Activated CD8-positive, alpha-beta memory T cell treated with anti-CD3 and anti-CD28 coated beads, Interleukin-2, amount 50 U/mL, for 24 hours (primary cell): ENCODE measurements at regions not wholly inside any gene's neighbourhood (a gene's known extent, or its start where the extent isn't known, plus 50 kb on each side); places are given as distances from the start of the nearest gene placed in this dataset.

Experiments
- DNase-seq: peaks from one replicate; pipeline ENCODE4 v3.0.0-alpha.2; 2020; ENCODE audit errors: extremely low read depth

DNA sequence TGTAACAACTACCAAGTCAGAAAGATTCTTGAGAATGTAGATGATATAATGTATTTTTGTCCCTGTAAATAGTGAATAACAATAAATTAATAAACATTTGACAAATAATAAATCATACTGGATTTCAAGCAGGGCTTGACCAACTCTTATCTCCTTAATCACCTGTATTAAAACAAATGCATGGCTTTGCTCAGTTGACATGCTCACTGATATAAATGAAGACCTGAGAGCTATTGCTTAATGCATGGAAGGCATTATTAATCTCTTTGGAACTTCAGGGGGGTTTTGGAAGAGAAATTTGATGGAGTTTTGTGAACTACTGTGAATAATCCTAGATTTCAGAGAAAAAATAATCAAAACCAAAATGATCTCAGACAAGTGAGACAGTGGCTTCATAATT lies 1420.4 kb upstream of the TENM4 start:
- no peak for DNase-seq

DNA sequence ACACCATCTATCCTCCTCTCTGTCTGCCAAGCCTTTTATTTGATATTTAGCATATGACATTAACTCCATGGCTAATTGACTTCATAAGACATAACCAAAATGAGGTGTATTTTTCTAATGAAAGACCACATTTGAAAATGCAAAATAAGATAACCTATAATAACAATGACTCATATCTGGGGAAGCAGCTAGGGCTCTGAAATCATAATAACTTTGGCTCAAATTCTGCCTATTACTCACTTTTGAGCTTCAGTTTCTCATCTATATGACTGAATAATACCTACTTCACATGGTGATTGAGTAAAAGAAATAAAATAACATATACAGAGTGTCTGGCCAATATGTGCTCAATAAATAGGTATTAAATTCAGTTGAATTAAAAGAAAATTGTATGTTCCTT lies 1419.8 kb upstream of the TENM4 start:
- DNase-seq: no peak

DNA sequence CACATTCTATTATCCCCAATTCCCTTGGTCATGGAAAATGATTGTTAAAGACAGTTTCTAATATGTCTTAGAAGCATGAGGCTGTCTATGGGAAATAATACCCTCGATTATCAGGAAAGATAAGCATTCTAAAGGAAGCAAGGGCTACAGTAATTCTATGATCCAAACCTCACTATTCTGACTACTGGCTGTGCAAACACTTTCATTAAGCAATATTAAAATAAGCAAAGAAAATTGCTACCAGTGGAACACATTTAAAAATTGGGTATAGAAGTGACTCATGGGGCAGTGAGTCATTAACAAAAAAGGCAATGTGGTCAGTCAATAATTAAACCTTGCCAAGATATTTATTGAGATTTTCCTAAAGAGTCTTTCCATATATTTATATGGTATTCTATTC lies 1415.2 kb upstream of the TENM4 start:
- no peak for DNase-seq

DNA sequence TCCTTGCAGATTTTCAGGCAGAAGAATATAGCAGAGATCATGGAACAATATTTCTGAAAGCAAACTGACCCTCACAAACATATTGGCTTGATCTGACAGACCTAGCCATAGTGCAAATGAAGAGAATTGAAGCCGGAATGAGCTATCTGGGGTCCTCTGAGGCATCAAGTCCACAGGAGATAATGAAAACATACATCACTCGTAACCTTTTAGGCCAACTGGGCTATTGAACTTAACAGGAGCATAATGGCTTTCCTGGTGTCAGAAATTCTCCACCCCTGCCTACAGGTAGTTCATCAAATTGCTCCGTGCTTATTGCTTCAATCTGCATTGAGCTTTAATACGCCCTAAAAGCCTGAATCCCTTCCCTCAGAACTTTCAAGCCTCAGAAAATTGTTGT lies 1414.6 kb upstream of the TENM4 start:
- DNase-seq: no peak

DNA sequence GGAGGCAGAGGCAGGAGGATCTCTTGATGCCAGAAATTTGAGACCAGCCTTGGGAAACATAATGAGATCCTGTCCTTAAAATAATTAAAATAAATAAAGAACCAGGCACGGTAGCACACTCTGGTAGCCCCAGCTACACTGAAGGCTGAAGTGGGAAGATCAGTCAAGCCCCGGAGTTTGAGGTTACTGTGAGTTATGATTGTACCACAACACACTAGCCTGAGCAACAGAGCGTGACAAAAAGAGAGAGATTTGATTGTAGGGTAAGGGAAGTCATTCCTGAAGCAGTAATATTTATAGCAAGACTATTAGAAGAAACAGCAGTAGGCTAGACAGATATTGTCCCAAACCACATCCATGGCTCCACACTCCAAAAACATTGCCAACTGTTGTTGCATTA lies 1408.4 kb upstream of the TENM4 start:
- no peak for DNase-seq

DNA sequence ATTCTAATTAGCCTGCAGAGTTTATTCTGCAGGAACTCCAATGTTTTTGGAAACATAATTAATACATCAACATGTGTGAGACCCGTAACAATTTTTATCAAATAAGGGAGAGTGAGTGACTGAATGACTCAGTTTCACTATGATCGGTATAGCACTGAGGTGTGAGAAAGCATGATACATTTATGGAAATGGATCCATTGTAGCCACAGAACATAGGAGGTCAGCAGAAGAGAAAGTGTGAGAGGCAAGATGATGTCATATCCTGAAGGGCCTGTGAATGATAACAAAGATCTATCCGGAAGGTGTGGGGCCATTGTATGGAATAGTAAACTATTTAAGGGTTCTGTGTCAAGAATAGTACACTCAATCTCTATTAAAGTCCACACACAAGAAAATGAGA lies 1406.1 kb upstream of the TENM4 start:
- DNase-seq: no peak

DNA sequence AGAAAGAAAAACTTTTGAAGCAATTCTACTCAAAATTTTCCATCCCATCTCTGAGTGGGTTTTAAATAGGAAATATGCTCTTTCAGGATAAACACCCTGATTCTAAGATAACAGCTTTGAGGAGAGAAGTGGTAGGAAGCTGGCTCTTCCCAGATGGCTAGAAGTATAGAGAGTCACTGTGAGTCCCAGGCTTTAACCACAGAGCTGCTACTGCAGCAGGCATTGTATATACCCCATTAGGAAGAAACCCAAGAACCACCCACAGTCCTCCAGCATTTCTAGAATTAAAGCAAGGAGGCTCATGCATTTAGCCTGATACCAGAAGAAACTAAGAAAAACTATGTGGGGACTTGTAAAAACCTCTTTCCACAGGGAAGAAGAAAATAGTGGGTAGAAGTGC lies 1405.6 kb upstream of the TENM4 start:
- no peak for DNase-seq

DNA sequence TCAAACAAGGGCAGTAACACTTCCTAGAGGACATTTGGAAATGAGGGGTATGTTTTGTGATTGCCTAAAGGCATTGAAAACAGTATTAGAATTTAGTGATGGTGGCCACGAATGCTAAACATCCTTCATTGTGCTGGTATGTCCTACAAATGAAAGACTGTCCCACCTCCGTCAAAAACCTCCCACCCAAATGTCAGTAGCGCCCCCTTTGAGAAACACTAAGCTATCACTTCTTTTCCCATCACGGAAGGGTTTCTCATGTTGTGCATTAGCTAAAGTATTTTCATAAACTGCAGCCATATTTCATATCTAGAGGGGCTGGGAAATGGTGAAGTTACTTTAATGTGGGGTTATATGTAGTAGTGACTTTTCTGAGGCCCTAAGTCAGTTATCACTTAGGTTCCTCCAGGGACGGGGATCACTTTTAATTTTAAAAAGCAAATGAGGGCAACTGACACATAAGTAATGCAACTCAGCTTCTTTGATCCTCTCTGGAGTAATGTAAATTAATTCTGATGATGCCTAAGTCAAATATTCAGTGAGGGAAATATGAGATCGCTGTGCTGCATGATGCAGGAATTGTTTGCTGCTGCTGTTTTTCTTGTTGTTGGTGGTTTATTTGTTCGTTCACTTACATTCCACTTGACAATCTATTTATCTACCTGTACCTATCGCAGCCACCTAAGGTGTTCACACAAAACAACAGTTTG lies 1403.4 kb upstream of the TENM4 start:
- no peak for DNase-seq

DNA sequence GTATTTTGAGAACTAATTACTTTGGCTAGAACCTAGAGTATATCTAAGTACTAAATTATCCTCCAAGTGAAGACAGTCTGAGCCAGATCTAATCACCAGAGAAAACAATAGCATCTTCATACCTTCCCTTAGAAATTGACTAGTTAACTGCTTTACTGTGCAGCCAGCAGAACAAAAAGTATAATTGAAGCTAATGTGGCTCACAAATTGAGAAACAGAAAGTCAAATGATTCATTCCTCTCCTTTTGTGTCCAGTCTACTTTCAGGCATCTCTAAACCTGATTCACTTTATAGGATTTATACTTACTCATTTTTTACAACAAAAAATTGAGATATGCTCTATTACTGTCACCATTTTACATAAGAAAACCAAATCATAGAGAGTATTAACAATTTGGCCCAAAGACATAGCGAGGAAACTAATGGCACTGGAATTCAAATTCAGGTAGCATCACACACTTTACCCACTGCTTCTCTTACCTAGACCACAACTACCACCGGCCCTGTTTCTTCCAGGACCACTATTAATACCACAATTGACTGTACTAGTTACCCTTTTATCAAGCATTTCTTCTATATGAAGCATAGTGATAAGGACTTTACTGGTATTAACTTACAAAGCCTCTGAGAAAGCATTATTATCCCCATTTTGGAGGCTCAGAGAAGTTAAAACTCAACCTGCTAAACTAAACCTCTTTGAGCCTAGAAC lies 1402.6 kb upstream of the TENM4 start:
- DNase-seq: no peak

DNA sequence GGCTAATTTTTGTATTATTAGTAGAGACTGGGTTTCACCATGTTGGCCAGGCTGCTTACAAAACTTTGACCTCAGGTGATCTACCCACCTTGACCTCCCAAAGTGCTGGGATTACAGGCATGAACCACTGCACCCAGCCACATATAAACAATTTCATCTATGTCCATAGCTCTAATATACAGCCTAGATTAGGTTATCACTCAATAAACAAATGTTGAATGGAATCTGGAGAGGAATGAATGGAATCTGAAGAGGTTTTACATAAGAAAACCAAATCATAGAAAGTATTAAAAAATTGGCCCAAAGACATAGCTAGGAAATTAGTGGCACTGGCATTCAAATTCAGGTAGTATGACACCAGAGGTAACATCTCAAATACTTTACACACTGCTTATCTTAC lies 1401.4 kb upstream of the TENM4 start:
- no peak for DNase-seq

DNA sequence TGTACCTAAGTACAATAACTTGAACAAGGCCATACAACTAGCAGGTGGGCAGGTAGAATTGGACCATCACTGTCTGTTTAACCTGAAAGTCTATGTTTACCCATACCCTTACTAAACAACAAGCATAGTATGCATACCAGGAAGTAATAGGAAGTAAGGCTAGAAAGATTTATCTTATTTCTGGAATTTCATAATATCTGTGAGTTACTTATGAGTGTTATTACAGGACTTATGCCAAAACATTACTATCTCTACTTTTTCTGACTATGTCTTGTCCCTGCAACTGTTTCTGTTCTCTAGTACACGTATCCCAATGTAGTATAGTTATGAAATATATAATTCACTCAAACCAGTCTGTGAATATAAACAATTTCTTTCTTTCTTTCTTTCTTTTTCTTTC lies 1400.8 kb upstream of the TENM4 start:
- no peak for DNase-seq

DNA sequence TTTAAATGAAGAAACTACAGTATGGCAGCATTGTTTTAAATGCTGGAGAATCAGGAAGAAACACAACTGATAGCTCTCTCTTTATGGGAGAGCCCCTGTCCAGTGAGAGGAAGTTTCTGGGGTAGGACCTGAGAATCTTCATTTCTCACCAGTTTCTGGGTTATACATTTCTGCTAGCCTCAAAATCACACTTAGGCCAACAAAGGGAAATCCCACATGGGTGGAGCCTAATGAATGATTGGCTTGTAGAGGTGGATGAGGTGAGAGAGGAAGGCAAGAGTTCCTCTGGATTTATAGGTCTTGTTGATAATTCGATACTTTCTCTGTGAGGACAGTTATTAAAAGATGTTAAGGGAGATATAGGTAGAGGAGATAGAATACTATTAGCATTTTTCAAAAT lies 1397.3 kb upstream of the TENM4 start:
- DNase-seq: no peak

DNA sequence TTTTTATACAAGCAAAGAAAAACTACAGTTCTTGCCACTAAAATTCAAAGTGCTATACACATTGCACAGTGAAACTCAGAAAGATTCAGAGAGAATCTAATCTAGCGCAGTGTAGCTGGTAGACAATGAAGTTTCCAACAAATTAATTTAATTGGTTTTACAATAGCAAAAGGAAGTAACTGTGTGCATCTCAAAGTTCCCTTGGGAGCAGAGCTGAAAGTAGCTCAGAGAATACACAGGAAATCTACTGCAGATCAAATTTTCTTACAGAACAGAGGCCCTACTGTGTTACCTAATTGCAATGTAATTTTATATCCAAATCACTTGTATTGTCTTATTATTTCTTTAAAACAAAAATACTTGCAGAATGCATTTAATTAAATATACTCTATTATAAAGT lies 1396.2 kb upstream of the TENM4 start:
- no peak for DNase-seq

DNA sequence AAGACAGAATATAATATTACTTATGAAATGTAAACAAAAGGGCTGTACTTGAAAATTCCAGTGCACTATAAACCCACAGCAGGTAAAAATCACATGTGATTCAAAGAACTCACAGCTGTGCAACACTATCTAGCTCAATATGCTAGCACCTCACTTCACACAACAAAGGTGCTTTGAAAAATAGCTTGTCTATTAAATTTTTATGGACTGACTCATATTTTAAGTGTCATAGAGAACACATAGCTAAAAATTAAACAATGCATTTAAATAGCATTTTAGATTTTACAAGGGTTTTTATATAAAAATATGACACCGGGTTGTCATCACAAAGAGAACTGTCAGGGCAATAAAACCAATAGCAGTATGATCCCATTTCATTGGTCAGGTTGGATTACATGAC lies 1390.5 kb upstream of the TENM4 start:
- no peak for DNase-seq

DNA sequence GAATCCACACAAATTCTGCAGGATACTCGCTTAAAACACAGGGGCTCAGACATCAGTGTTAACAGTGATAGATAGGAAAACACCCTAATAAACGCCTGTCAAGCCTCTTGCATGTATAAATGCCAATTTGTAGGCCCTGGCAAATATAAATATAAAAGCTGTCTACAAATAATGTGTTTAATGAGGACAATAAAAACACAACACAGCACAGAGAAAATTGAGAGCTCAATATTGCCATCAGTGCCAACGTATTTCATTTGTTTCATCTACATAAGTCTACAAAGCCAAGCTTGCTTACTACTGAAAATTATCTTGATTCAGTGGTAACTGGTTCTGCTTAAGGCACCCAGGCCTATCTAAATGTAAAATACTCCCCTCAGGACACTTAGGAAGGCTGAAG lies 1387.0 kb upstream of the TENM4 start:
- no peak for DNase-seq

DNA sequence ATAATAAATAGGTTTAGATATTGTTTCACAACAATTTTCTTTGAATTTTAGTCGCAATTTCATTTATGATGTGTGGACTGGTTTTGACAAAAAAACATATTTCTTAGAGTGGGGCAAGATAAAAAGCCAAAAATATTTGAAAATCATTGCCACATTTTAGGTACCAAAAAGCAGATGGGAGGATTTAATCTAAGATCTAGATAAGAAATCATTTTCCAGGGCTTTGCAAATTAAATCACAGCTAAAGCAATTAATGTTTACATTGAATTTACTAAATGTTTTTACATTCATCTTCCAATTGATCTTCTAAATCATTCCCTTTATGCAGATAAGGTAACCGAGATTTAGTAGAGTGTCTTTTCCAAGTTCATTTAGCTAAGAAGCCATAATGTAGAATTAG lies 1386.0 kb upstream of the TENM4 start:
- no peak for DNase-seq

DNA sequence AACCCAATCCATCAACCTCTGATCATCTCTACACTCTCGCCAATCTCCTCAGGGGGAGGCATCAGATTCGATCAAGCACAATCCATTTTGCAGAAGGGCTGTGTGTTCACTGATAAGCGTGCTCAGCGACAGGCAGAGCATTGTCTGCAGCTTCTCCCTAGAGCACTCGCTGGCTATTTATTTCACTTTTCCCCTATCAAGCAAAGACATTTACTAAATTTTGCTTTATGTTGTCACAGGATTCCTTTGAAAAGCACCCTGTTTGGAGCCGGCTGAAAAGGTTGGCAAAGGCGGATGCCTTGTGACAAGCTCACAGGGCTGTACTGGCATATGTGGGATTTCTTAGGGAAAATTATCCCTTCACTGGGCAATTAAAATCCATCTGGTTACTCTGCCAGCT lies 1381.5 kb upstream of the TENM4 start:
- no peak for DNase-seq

DNA sequence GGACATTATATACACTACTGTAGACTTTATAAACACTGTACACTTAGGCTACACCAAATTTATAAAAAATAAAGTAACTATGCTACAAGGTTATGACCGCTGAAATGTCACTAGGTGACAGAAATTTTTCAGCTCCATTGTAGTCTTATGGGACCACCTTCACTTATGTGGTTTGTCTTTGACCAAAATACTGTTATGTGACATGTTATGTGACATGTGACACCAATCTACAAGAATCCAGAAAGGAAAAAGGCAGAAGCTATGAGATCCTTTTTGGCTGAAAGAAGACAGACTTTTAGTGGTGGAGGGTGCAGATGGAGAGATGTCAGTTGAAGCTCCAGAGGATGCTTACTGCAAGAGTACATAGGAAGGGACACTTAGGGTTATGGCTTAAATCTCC lies 1378.4 kb upstream of the TENM4 start:
- no peak for DNase-seq

DNA sequence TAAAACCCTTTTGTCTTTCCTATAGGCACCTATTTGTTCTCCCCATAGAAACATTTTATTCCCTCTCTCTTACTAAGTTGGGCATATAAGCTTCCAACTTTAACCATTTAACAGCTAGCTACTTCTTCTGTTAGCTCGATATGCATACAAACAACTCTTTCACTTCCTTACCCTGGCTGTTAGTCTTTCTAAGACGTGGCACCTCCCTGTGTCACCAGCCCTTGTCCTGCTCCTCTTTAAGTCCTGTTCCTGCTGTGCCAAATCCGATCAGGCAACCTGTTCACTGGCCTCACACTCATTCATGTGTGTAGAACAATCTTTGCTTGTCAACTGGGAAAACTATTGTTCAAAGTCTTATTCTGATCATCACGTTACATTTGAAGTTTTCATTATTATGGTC lies 1376.1 kb upstream of the TENM4 start:
- DNase-seq: no peak

DNA sequence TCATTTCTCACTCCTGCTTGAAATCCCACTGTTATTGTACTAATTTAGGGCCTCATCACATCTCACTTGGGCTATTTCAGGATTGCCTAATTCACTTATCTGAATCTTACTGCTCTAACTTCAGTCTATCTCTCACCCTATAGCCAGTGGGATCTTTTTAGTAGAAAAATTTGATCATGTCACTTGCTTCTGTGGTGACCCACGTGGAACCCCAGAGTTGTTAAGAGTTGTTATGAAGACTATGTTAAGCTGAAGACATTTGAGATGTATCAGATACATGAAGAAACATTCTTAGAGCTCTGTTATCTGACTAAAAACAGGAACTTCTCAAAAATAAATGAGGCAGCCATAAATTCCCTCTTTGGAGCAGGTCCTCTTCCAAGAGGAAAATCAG lies 1375.6 kb upstream of the TENM4 start:
- DNase-seq: no peak

DNA sequence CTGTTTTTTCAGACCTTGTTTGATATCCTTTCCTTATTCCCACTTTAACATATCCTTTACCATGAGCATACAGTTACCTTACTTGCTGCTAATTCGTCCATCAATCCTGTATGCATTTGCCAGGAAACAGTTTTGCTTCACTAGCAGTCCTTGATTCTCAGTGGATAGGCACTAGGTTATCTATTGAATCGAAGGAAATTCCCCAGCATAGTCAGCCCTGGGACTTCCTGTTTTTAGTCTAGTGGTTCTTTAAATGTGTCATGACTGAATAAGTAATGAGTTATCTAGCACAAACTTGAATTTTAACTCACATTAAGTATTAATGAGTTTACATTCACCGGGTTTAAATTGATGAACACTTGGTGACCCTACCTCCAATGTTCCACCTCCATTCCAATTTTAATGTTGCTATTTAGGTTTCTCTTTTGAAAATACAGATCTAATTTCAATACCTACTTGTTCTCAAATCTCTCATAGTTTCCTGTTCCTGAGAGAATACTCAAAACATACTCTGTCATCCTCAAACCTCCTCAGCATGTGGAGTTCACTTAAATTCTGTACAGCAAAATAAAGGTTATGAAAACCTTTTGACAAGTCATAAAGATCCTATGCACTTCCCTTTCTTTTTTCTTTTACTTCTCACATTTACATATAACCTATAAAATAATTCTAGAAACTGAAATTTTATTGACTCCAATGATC lies 1375.1 kb upstream of the TENM4 start:
- no peak for DNase-seq

DNA sequence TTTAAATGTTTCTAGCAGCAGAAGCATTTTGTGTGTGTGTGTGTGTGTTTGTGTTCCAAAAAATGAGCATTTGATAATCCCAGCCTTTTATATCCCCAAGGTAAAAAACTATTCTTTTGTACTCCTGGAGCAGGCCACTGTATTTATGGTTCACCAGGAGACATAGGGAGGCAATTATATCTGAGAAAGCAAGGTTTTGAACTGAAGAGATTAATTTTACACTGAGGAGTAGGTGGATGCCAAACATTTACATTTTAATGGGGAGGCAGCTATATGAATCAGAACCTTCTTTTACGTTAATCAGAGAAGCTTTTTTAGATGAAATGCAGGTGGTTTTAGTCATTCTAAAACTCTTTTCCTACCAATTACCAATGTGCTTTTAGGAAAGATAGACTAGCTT lies 1374.0 kb upstream of the TENM4 start:
- DNase-seq: no peak

DNA sequence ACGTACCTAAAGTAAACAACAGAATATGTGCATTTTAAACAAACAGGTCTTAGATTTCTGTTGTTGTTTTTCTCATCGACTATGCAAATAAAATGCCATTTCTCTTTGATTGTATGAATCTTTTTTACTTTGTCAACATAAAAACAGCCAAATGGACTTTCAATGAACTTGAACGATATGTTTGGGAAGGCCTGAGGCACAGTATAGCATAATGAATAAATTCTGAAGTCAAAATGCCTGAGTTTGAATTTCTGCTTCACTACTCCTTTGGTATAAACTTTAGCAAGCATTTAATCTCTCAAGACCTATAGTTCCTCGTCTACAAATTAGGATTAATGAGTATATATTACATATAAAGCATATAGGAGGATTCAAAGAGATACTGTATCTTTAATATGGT lies 1369.9 kb upstream of the TENM4 start:
- no peak for DNase-seq
